ENCODE measurements at regions not wholly inside any gene's neighbourhood (a gene's known extent, or its start where the extent isn't known, plus 50 kb on each side); places are given as distances from the start of the nearest gene placed in this dataset.
"Not testable (repeated sequence)": the region's sequence is repeated elsewhere in the genome, so short reads cannot be mapped to it uniquely, and the experiment has no call there.

- no peak for DNase-seq (ENCODE audit: low read depth)
Measured at GRCh38 chr14:105581551-105582341, 55.4 kb downstream of the TMEM121 start.

GRCh38 chr14:105582639-105583038 lies 56.3 kb downstream of the TMEM121 start:
- DNase-seq (ENCODE audit: low read depth), result no peak

- not testable (repeated sequence) for DNase-seq (ENCODE audit: low read depth)
Measured at GRCh38 chr14:105583914-105584313, 57.5 kb downstream of the TMEM121 start.

- DNase-seq (ENCODE audit: low read depth), result not testable (repeated sequence)
Measured at GRCh38 chr14:105585290-105585689, 58.9 kb downstream of the TMEM121 start.

GRCh38 chr14:105585722-105586121 lies 59.3 kb downstream of the TMEM121 start:
- DNase-seq (ENCODE audit: low read depth), result not testable (repeated sequence)

GRCh38 chr14:105586144-105586872 lies 59.9 kb downstream of the TMEM121 start:
- not testable (repeated sequence) for DNase-seq (ENCODE audit: low read depth)

GRCh38 chr14:105587034-105587433 lies 60.7 kb downstream of the TMEM121 start:
- DNase-seq (ENCODE audit: low read depth), result not testable (repeated sequence)

- DNase-seq (ENCODE audit: low read depth), result not testable (repeated sequence)
Measured at GRCh38 chr14:105587482-105588235, 61.3 kb downstream of the TMEM121 start.

- DNase-seq (ENCODE audit: low read depth), result no peak
Measured at GRCh38 chr14:105588236-105588860, 62.0 kb downstream of the TMEM121 start.

- DNase-seq (ENCODE audit: low read depth), result no peak
Measured at GRCh38 chr14:105589161-105589925, 63.0 kb downstream of the TMEM121 start.

GRCh38 chr14:105589926-105590185 lies 63.5 kb downstream of the TMEM121 start:
- not testable (repeated sequence) for DNase-seq (ENCODE audit: low read depth)

- DNase-seq (ENCODE audit: low read depth), result no peak
Measured at GRCh38 chr14:105591052-105591451, 64.7 kb downstream of the TMEM121 start.

- not testable (repeated sequence) for DNase-seq (ENCODE audit: low read depth)
Measured at GRCh38 chr14:105591792-105592341, 65.5 kb downstream of the TMEM121 start.

GRCh38 chr14:105592646-105593045 lies 66.3 kb downstream of the TMEM121 start:
- DNase-seq (ENCODE audit: low read depth), result not testable (repeated sequence)

- not testable (repeated sequence) for DNase-seq (ENCODE audit: low read depth)
Measured at GRCh38 chr14:105595346-105595745, 69.0 kb downstream of the TMEM121 start.

- not testable (repeated sequence) for DNase-seq (ENCODE audit: low read depth)
Measured at GRCh38 chr14:105596374-105596773, 70.0 kb downstream of the TMEM121 start.

- DNase-seq (ENCODE audit: low read depth), result not testable (repeated sequence)
Measured at GRCh38 chr14:105598040-105598763, 71.8 kb downstream of the TMEM121 start.

- DNase-seq (ENCODE audit: low read depth), result not testable (repeated sequence)
Measured at GRCh38 chr14:105598925-105599586, 72.7 kb downstream of the TMEM121 start.

- not testable (repeated sequence) for DNase-seq (ENCODE audit: low read depth)
Measured at GRCh38 chr14:105600195-105600938, 74.0 kb downstream of the TMEM121 start.
